ENCODE measurements at regions not wholly inside any gene's neighbourhood (a gene's known extent, or its start where the extent isn't known, plus 50 kb on each side); places are given as distances from the start of the nearest gene placed in this dataset.

GRCh38 chr6:62764841-62765240 is 446.4 kb upstream of the FKBP1C start:
- DNase-seq (ENCODE audit: low read depth, low spot score): no peak
- ChIA-PET POLR2A (no interaction called here), CTCF (no interaction called here)
- H3K4me3 ChIP-seq (ENCODE audit: low read depth, low read length): no peak overlapping the region
- no peak for TF ChIP-seq CTCF (IDR thresholded peaks at IDR 0.05; ENCODE audit: insufficient read depth, low read length, missing control alignments)

GRCh38 chr6:62763125-62763912 is 447.9 kb upstream of the FKBP1C start:
- CTCF ChIA-PET: no interaction called here
- no peak overlapping the region for H3K4me3 ChIP-seq (ENCODE audit: low read depth, low read length)
- POLR2A ChIA-PET: no interaction called here
- no peak for DNase-seq (ENCODE audit: low read depth, low spot score)
- no peak for TF ChIP-seq CTCF (IDR thresholded peaks at IDR 0.05; ENCODE audit: insufficient read depth, low read length, missing control alignments)

- CTCF ChIA-PET: no interaction called here
These were observed 460.9 kb upstream of the KHDRBS2 start for GRCh38 chr6:62746968-62747367.

GRCh38 chr6:62746161-62746560 is 460.1 kb upstream of the KHDRBS2 start:
- DNase-seq (ENCODE audit: low read depth, low spot score): no peak
- H3K4me3 ChIP-seq (ENCODE audit: low read depth, low read length): no peak overlapping the region
- ChIA-PET POLR2A (no interaction called here), CTCF (no interaction called here)
- TF ChIP-seq CTCF (IDR thresholded peaks at IDR 0.05; ENCODE audit: insufficient read depth, low read length, missing control alignments): no peak

More at GRCh38 chr6:62746968-62747367, 460.9 kb upstream of the KHDRBS2 start:
- no peak overlapping the region for H3K4me3 ChIP-seq (ENCODE audit: low read depth, low read length)
- no peak for DNase-seq (ENCODE audit: low read depth, low spot score)
- POLR2A ChIA-PET: no interaction called here
- TF ChIP-seq CTCF (IDR thresholded peaks at IDR 0.05; ENCODE audit: insufficient read depth, low read length, missing control alignments): no peak

GRCh38 chr6:62740596-62740995 is 454.6 kb upstream of the KHDRBS2 start:
- ChIA-PET CTCF (no interaction called here), POLR2A (no interaction called here)
- no peak for DNase-seq (ENCODE audit: low read depth, low spot score)
- no peak overlapping the region for H3K4me3 ChIP-seq (ENCODE audit: low read depth, low read length)
- TF ChIP-seq CTCF (IDR thresholded peaks at IDR 0.05; ENCODE audit: insufficient read depth, low read length, missing control alignments): no peak

GRCh38 chr6:62740171-62740570 is 454.1 kb upstream of the KHDRBS2 start:
- CTCF ChIA-PET: no interaction called here
- no peak overlapping the region for H3K4me3 ChIP-seq (ENCODE audit: low read depth, low read length)
- no peak for TF ChIP-seq CTCF (IDR thresholded peaks at IDR 0.05; ENCODE audit: insufficient read depth, low read length, missing control alignments)
- DNase-seq (ENCODE audit: low read depth, low spot score): no peak
- POLR2A ChIA-PET: no interaction called here
